ENCODE measurements at regions not wholly inside any gene's neighbourhood (a gene's known extent, or its start where the extent isn't known, plus 50 kb on each side); places are given as distances from the start of the nearest gene placed in this dataset.

DNA sequence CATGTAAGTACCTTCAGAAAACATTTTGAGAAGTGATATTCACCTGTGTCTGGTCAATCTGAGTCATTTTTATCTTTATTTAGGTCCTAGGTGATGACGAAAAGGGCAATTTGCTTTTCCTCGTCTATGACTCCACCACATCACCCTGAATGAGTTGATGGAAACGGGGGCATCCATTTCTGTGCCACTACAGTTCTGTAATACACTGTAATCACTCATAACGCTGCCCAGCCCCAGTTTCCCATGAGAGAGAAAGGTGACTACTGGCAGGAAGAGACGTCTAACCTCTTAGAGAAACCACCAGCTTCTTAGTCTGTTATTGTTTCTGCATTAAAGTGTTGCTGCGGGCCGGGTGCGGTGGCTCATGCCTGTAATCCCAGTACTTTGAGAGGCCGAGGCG, 205.3 kb upstream of the MKLN1 start:
- H3K4me1 ChIP-seq (ENCODE audit: control insufficient read depth, extremely low read depth, insufficient read depth, low read length): no peaks in the 10 kb centered on the region
- no peaks in the 10 kb centered on the region for H3K79me2 ChIP-seq (ENCODE audit: control insufficient read depth, insufficient read depth, low read length)
- no peak overlapping the region for H3K9ac ChIP-seq (ENCODE audit: insufficient read depth, low read length)
- no peak for TF ChIP-seq EZH2 (IDR thresholded peaks at IDR 0.05; ENCODE audit: low read length, missing control alignments)
- TF ChIP-seq, protein P1, sequence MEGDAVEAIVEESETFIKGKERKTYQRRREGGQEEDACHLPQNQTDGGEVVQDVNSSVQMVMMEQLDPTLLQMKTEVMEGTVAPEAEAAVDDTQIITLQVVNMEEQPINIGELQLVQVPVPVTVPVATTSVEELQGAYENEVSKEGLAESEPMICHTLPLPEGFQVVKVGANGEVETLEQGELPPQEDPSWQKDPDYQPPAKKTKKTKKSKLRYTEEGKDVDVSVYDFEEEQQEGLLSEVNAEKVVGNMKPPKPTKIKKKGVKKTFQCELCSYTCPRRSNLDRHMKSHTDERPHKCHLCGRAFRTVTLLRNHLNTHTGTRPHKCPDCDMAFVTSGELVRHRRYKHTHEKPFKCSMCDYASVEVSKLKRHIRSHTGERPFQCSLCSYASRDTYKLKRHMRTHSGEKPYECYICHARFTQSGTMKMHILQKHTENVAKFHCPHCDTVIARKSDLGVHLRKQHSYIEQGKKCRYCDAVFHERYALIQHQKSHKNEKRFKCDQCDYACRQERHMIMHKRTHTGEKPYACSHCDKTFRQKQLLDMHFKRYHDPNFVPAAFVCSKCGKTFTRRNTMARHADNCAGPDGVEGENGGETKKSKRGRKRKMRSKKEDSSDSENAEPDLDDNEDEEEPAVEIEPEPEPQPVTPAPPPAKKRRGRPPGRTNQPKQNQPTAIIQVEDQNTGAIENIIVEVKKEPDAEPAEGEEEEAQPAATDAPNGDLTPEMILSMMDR (conservative IDR thresholded peaks at IDR 0.05 in 1 of 2, IDR thresholded peaks at IDR 0.05 in 1 of 2; ENCODE audit: low read depth in 1 of 2, low read length in 2 of 2): no peak
- H3K27me3 ChIP-seq (ENCODE audit: control insufficient read depth, insufficient read depth, low read length): no peaks in the 10 kb centered on the region
- no peaks in the 10 kb centered on the region for H3K9me3 ChIP-seq (ENCODE audit: control insufficient read depth, insufficient read depth, low read depth, low read length)
- H3K36me3 ChIP-seq (ENCODE audit: control insufficient read depth, insufficient read depth, low read length): no peaks in the 10 kb centered on the region
- DNase-seq (ENCODE audit: low read depth in 2 of 2): no peak
- no peak overlapping the region for H3K4me2 ChIP-seq (ENCODE audit: extremely low read depth, insufficient read depth, low read length)
- no peaks in the 10 kb centered on the region for H4K20me1 ChIP-seq (ENCODE audit: control insufficient read depth, extremely low read depth, insufficient read depth, low read length)
- no peak overlapping the region for H2AFZ ChIP-seq (ENCODE audit: low read length)
- no peak overlapping the region for H3K27ac ChIP-seq (ENCODE audit: insufficient read depth, low read length)
- H3K4me3 ChIP-seq (replicated peaks in 1 of 4; ENCODE audit: control extremely low read depth in 1 of 4, insufficient read depth in 1 of 4, low read depth in 3 of 4, low read length in 4 of 4): no peak overlapping the region

- Histone ChIP-seq H3K4me1 (ENCODE audit: control insufficient read depth, extremely low read depth, insufficient read depth, low read length) (no peaks in the 10 kb centered on the region), H3K4me3 (replicated peaks in 1 of 4; ENCODE audit: control extremely low read depth in 1 of 4, insufficient read depth in 1 of 4, low read depth in 3 of 4, low read length in 4 of 4) (no peak overlapping the region), H3K9ac (ENCODE audit: insufficient read depth, low read length) (no peak overlapping the region), H3K9me3 (ENCODE audit: control insufficient read depth, insufficient read depth, low read depth, low read length) (no peaks in the 10 kb centered on the region), H3K36me3 (ENCODE audit: control insufficient read depth, insufficient read depth, low read length) (no peaks in the 10 kb centered on the region), H3K27me3 (ENCODE audit: control insufficient read depth, insufficient read depth, low read length) (no peaks in the 10 kb centered on the region), H3K27ac (ENCODE audit: insufficient read depth, low read length) (no peak overlapping the region), H4K20me1 (ENCODE audit: control insufficient read depth, extremely low read depth, insufficient read depth, low read length) (no peaks in the 10 kb centered on the region), H3K79me2 (ENCODE audit: control insufficient read depth, insufficient read depth, low read length) (no peaks in the 10 kb centered on the region), H3K4me2 (ENCODE audit: extremely low read depth, insufficient read depth, low read length) (no peak overlapping the region), H2AFZ (ENCODE audit: low read length) (no peak overlapping the region)
- DNase-seq (ENCODE audit: low read depth in 2 of 2): no peak
- no peak for TF ChIP-seq EZH2 (IDR thresholded peaks at IDR 0.05; ENCODE audit: low read length, missing control alignments)
- TF ChIP-seq, protein P1 (conservative IDR thresholded peaks at IDR 0.05 in 1 of 2, IDR thresholded peaks at IDR 0.05 in 1 of 2; ENCODE audit: low read depth in 1 of 2, low read length in 2 of 2): no peak
These were observed 203.6 kb upstream of the MKLN1 start for GRCh38 chr7:131124001-131124629.

GRCh38 chr7:131124867-131125266, 202.8 kb upstream of the MKLN1 start:
- no peak for DNase-seq (ENCODE audit: low read depth in 2 of 2)
- H2AFZ ChIP-seq (ENCODE audit: low read length): no peak overlapping the region

More at GRCh38 chr7:131124867-131125266, 202.8 kb upstream of the MKLN1 start:
- Histone ChIP-seq H3K27ac (ENCODE audit: insufficient read depth, low read length) (no peak overlapping the region), H3K4me1 (ENCODE audit: control insufficient read depth, extremely low read depth, insufficient read depth, low read length) (no peaks in the 10 kb centered on the region), H3K4me3 (replicated peaks in 1 of 4; ENCODE audit: control extremely low read depth in 1 of 4, insufficient read depth in 1 of 4, low read depth in 3 of 4, low read length in 4 of 4) (no peak overlapping the region), H3K9me3 (ENCODE audit: control insufficient read depth, insufficient read depth, low read depth, low read length) (no peaks in the 10 kb centered on the region), H3K4me2 (ENCODE audit: extremely low read depth, insufficient read depth, low read length) (no peak overlapping the region), H3K27me3 (ENCODE audit: control insufficient read depth, insufficient read depth, low read length) (no peaks in the 10 kb centered on the region), H4K20me1 (ENCODE audit: control insufficient read depth, extremely low read depth, insufficient read depth, low read length) (no peaks in the 10 kb centered on the region), H3K36me3 (ENCODE audit: control insufficient read depth, insufficient read depth, low read length) (no peaks in the 10 kb centered on the region), H3K79me2 (ENCODE audit: control insufficient read depth, insufficient read depth, low read length) (no peaks in the 10 kb centered on the region), H3K9ac (ENCODE audit: insufficient read depth, low read length) (no peak overlapping the region)
- TF ChIP-seq, protein P1 (conservative IDR thresholded peaks at IDR 0.05 in 1 of 2, IDR thresholded peaks at IDR 0.05 in 1 of 2; ENCODE audit: low read depth in 1 of 2, low read length in 2 of 2): no peak
- TF ChIP-seq EZH2 (IDR thresholded peaks at IDR 0.05; ENCODE audit: low read length, missing control alignments): no peak
